Muscle layer of duodenum (tissue), 2 donors: ENCODE measurements at regions not wholly inside any gene's neighbourhood (a gene's known extent, or its start where the extent isn't known, plus 50 kb on each side); places are given as distances from the start of the nearest gene placed in this dataset.

ENCODE experiments used
- H3K27ac ChIP-seq: one replicate; pipeline ENCODE4 v1.7.0; 2013; ENCODE audit warnings: mild to moderate bottlenecking, low read length
- H3K27me3 ChIP-seq: one replicate; pipeline ENCODE4 v1.7.0; 2013; ENCODE audit warnings: low read depth, mild to moderate bottlenecking, control low read depth, low read length
- H3K36me3 ChIP-seq, 2 donors: one replicate each; pipeline ENCODE4 v1.7.0; 2013; ENCODE audit warnings: low read length in 2 of 2, control low read depth in 1 of 2, mild to moderate bottlenecking in 1 of 2; ENCODE audit not compliant: insufficient read depth in 2 of 2, control insufficient read depth in 1 of 2
- H3K4me1 ChIP-seq, 2 donors: one replicate each; pipeline ENCODE4 v1.7.0; 2013; ENCODE audit warnings: low read length in 2 of 2, mild to moderate bottlenecking in 2 of 2, control low read depth in 1 of 2, moderate library complexity in 1 of 2; ENCODE audit not compliant: insufficient read depth in 2 of 2, control insufficient read depth in 1 of 2
- H3K4me3 ChIP-seq, 2 donors: one replicate each; pipeline ENCODE4 v1.7.0; 2013; ENCODE audit warnings: low read length in 2 of 2, low read depth in 1 of 2, mild to moderate bottlenecking in 1 of 2
- H3K9me3 ChIP-seq, 2 donors: one replicate each; pipeline ENCODE4 v1.7.0; 2013; ENCODE audit warnings: low read length in 2 of 2, control low read depth in 1 of 2, mild to moderate bottlenecking in 1 of 2; ENCODE audit not compliant: control insufficient read depth in 1 of 2
- donor health status: healthy.

- no peak overlapping the region for H3K4me3 ChIP-seq
- no peak overlapping the region for H3K27ac ChIP-seq
- no peaks in the 10 kb centered on the region for H3K36me3 ChIP-seq
- no peaks in the 10 kb centered on the region for H3K27me3 ChIP-seq
- no peaks in the 10 kb centered on the region for H3K4me1 ChIP-seq
- H3K9me3 ChIP-seq: no peaks in the 10 kb centered on the region
Observed at GRCh38 chr2:121136323-121136722, 148.7 kb downstream of the TFCP2L1 start.

GRCh38 chr2:121137571-121137970, 147.4 kb downstream of the TFCP2L1 start:
- no peaks in the 10 kb centered on the region for H3K27me3 ChIP-seq
- no peaks in the 10 kb centered on the region for H3K9me3 ChIP-seq
- no peak overlapping the region for H3K27ac ChIP-seq
- no peaks in the 10 kb centered on the region for H3K4me1 ChIP-seq
- H3K36me3 ChIP-seq: no peaks in the 10 kb centered on the region
- no peak overlapping the region for H3K4me3 ChIP-seq

GRCh38 chr2:121140734-121141133, 144.3 kb downstream of the TFCP2L1 start:
- Histone ChIP-seq H3K27me3 (no peaks in the 10 kb centered on the region), H3K27ac (no peak overlapping the region), H3K36me3 (no peaks in the 10 kb centered on the region), H3K4me1 (no peaks in the 10 kb centered on the region), H3K4me3 (no peak overlapping the region), H3K9me3 (no peaks in the 10 kb centered on the region)

GRCh38 chr2:121142452-121142851, 142.6 kb downstream of the TFCP2L1 start:
- Histone ChIP-seq H3K27ac (no peak overlapping the region), H3K4me3 (no peak overlapping the region), H3K27me3 (no peaks in the 10 kb centered on the region), H3K4me1 (no peaks in the 10 kb centered on the region), H3K9me3 (no peaks in the 10 kb centered on the region), H3K36me3 (no peaks in the 10 kb centered on the region)

- H3K4me3 ChIP-seq: no peak overlapping the region
- H3K36me3 ChIP-seq: no peaks in the 10 kb centered on the region
- no peak overlapping the region for H3K27ac ChIP-seq
- H3K9me3 ChIP-seq: no peaks in the 10 kb centered on the region
- H3K4me1 ChIP-seq: no peaks in the 10 kb centered on the region
- H3K27me3 ChIP-seq: no peaks in the 10 kb centered on the region
Observed at GRCh38 chr2:121144111-121144510, 140.9 kb downstream of the TFCP2L1 start.

- Histone ChIP-seq H3K27me3 (no peaks in the 10 kb centered on the region), H3K4me3 (no peak overlapping the region), H3K4me1 (no peaks in the 10 kb centered on the region), H3K9me3 (no peaks in the 10 kb centered on the region), H3K27ac (no peak overlapping the region), H3K36me3 (no peaks in the 10 kb centered on the region)
Observed at GRCh38 chr2:121146630-121147029, 138.4 kb downstream of the TFCP2L1 start.

- no peaks in the 10 kb centered on the region for H3K27me3 ChIP-seq
- H3K4me3 ChIP-seq: no peak overlapping the region
- no peaks in the 10 kb centered on the region for H3K36me3 ChIP-seq
- H3K27ac ChIP-seq: no peak overlapping the region
- H3K9me3 ChIP-seq: no peaks in the 10 kb centered on the region
- no peaks in the 10 kb centered on the region for H3K4me1 ChIP-seq
Observed at GRCh38 chr2:121147766-121148165, 137.2 kb downstream of the TFCP2L1 start.

GRCh38 chr2:121148481-121148880, 136.5 kb downstream of the TFCP2L1 start:
- Histone ChIP-seq H3K4me3 (no peak overlapping the region), H3K4me1 (no peaks in the 10 kb centered on the region), H3K36me3 (no peaks in the 10 kb centered on the region), H3K27ac (no peak overlapping the region), H3K9me3 (no peaks in the 10 kb centered on the region), H3K27me3 (no peaks in the 10 kb centered on the region)

GRCh38 chr2:121149384-121149783, 135.6 kb downstream of the TFCP2L1 start:
- Histone ChIP-seq H3K4me1 (no peaks in the 10 kb centered on the region), H3K9me3 (no peaks in the 10 kb centered on the region), H3K27ac (no peak overlapping the region), H3K36me3 (no peaks in the 10 kb centered on the region), H3K4me3 (no peak overlapping the region), H3K27me3 (no peaks in the 10 kb centered on the region)

GRCh38 chr2:121150126-121150525, 134.9 kb downstream of the TFCP2L1 start:
- H3K4me3 ChIP-seq: no peak overlapping the region
- no peaks in the 10 kb centered on the region for H3K9me3 ChIP-seq
- no peaks in the 10 kb centered on the region for H3K4me1 ChIP-seq
- no peak overlapping the region for H3K27ac ChIP-seq
- H3K36me3 ChIP-seq: no peaks in the 10 kb centered on the region
- H3K27me3 ChIP-seq: no peaks in the 10 kb centered on the region

- no peak overlapping the region for H3K27ac ChIP-seq
- H3K9me3 ChIP-seq: no peaks in the 10 kb centered on the region
- no peaks in the 10 kb centered on the region for H3K27me3 ChIP-seq
- H3K4me3 ChIP-seq: no peak overlapping the region
- no peaks in the 10 kb centered on the region for H3K36me3 ChIP-seq
- H3K4me1 ChIP-seq: no peaks in the 10 kb centered on the region
Observed at GRCh38 chr2:121150713-121151112, 134.3 kb downstream of the TFCP2L1 start.

- H3K4me1 ChIP-seq: no peaks in the 10 kb centered on the region
- no peak overlapping the region for H3K27ac ChIP-seq
- H3K36me3 ChIP-seq: no peaks in the 10 kb centered on the region
- peaks cover 0 to 2% of the 10 kb centered on the region in 2 donors for H3K9me3 ChIP-seq
- H3K27me3 ChIP-seq: no peaks in the 10 kb centered on the region
- H3K4me3 ChIP-seq: no peak overlapping the region
Observed at GRCh38 chr2:121151311-121152109, 133.5 kb downstream of the TFCP2L1 start.
